ENCODE measurements at regions not wholly inside any gene's neighbourhood (a gene's known extent, or its start where the extent isn't known, plus 50 kb on each side); places are given as distances from the start of the nearest gene placed in this dataset.

DNA sequence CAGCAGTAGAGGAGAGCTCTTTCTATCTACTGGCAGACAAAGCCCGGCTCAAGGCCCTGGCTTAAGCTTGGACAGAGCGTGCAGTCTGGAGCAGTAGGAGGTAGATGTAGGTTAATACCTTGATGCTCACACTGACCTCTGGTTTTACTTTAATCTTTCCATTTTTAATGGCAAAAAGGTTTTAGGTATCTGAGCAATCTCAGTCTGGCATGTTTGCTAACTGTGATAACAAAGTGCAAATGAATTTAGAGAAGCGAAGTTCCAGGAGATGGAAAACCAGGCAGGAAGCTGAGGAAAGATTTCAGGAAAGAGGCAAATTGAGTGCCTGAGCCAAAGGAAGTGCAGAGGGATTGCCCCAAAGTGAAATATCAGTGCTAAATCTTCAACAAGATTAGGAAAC, 356.6 kb downstream of the FOXO1 start:
- Histone ChIP-seq H3K4me2 (ENCODE audit: low read length, poor library complexity, severe bottlenecking) (no peak overlapping the region), H3K18ac (ENCODE audit: low read depth in 1 of 2, low read length in 2 of 2) (no peak overlapping the region), H2AK5ac (ENCODE audit: low read length, severe bottlenecking) (no peak overlapping the region), H2BK15ac (ENCODE audit: low read depth, poor library complexity, severe bottlenecking) (no peak overlapping the region), H2AFZ (ENCODE audit: low read depth, low read length) (no peak overlapping the region), H3K9ac (ENCODE audit: low read length) (no peak overlapping the region), H3K4me1 (ENCODE audit: control insufficient read depth, insufficient read depth, low read depth, low read length) (peaks cover 2% of the 10 kb centered on the region), H3K23ac (ENCODE audit: low read length in 2 of 2) (no peak overlapping the region), H3K4ac (ENCODE audit: low read depth in 1 of 2, low read length in 2 of 2) (no peak overlapping the region), H3K36me3 (ENCODE audit: control insufficient read depth in 1 of 2, insufficient read depth in 2 of 2, low read depth in 1 of 2, low read length in 2 of 2) (no peaks in the 10 kb centered on the region), H3K9me3 (ENCODE audit: control insufficient read depth, low read length) (peaks cover 22% of the 10 kb centered on the region), H3K79me1 (replicated peaks; ENCODE audit: low read length, poor library complexity, severe bottlenecking) (no peaks in the 10 kb centered on the region), H2BK12ac (ENCODE audit: low read length in 2 of 2) (no peak overlapping the region), H3K4me3 (ENCODE audit: insufficient read depth in 1 of 2, low read depth in 1 of 2, low read length in 2 of 2) (no peak overlapping the region), H3K27me3 (ENCODE audit: control insufficient read depth in 1 of 2, insufficient read depth in 1 of 2, low read length in 2 of 2) (no peaks in the 10 kb centered on the region), H4K91ac (ENCODE audit: low read length) (no peak overlapping the region), H2BK5ac (ENCODE audit: low read depth, low read length, poor library complexity, severe bottlenecking) (no peak overlapping the region), H3K27ac (ENCODE audit: low read length, poor library complexity, severe bottlenecking) (no peak overlapping the region), H3K14ac (ENCODE audit: low read length in 2 of 2) (no peak overlapping the region), H4K8ac (ENCODE audit: low read length) (no peak overlapping the region), H2BK120ac (ENCODE audit: low read depth, low read length) (no peak overlapping the region)
- DNase-seq: no peak
- WGBS: 78% methylated on average over 3 of the region's 3 CpGs

DNA sequence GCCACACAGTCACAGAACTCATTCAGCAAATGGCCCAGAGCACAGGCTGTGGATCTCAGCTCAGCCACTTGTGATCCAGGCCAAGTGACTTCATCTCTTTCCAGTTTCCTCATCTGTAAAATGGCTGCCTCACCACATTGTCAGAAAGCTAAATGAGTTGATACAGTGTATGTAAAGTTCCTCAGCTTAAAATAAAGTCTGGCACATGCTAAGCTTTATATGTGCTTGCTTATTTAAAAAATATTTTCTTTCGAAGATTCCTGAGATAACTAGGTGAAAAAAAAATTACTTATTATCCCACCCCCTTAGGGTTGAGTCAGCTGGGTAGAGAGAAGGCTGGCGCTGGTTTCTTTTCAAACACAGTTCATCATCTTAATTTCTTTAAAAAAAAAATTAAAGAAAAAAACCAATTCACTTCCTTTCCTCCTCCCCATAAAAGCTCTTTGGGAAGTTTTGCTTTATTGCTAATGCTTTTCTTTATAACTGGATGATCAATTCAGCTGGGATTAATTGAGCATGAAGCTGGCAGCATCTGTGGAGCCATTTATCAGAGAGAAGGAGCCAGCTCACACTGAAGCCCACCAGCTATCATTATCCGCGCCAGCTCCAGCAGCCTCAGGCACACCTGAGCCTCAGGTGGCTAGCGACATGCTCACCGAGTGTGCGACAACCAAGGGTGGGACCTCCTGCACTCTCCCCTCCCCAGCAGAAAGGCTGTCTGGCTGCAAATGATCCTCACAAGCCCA, 354.9 kb downstream of the FOXO1 start:
- no peak overlapping the region for H4K8ac ChIP-seq (ENCODE audit: low read length)
- no peak overlapping the region for H2BK15ac ChIP-seq (ENCODE audit: low read depth, poor library complexity, severe bottlenecking)
- H4K91ac ChIP-seq (ENCODE audit: low read length): no peak overlapping the region
- H3K18ac ChIP-seq (ENCODE audit: low read depth in 1 of 2, low read length in 2 of 2): no peak overlapping the region
- H3K9ac ChIP-seq (ENCODE audit: low read length): no peak overlapping the region
- no peak overlapping the region for H3K4me3 ChIP-seq (ENCODE audit: insufficient read depth in 1 of 2, low read depth in 1 of 2, low read length in 2 of 2)
- no peaks in the 10 kb centered on the region for H3K36me3 ChIP-seq (ENCODE audit: control insufficient read depth in 1 of 2, insufficient read depth in 2 of 2, low read depth in 1 of 2, low read length in 2 of 2)
- H2BK12ac ChIP-seq (ENCODE audit: low read length in 2 of 2): no peak overlapping the region
- no peak overlapping the region for H3K14ac ChIP-seq (ENCODE audit: low read length in 2 of 2)
- no peak overlapping the region for H3K27ac ChIP-seq (ENCODE audit: low read length, poor library complexity, severe bottlenecking)
- no peaks in the 10 kb centered on the region for H3K79me1 ChIP-seq (replicated peaks; ENCODE audit: low read length, poor library complexity, severe bottlenecking)
- peaks cover 0 to 3% of the 10 kb centered on the region in 2 experiments for H3K27me3 ChIP-seq (ENCODE audit: control insufficient read depth in 1 of 2, insufficient read depth in 1 of 2, low read length in 2 of 2)
- H2AK5ac ChIP-seq (ENCODE audit: low read length, severe bottlenecking): no peak overlapping the region
- no peak overlapping the region for H3K23ac ChIP-seq (ENCODE audit: low read length in 2 of 2)
- DNase-seq: no peak
- WGBS: 93% methylated on average over 7 of the region's 7 CpGs
- H3K9me3 ChIP-seq (ENCODE audit: control insufficient read depth, low read length): peaks cover 11% of the 10 kb centered on the region
- peaks cover 2% of the 10 kb centered on the region for H3K4me1 ChIP-seq (ENCODE audit: control insufficient read depth, insufficient read depth, low read depth, low read length)
- H3K4me2 ChIP-seq (ENCODE audit: low read length, poor library complexity, severe bottlenecking): no peak overlapping the region
- H2BK120ac ChIP-seq (ENCODE audit: low read depth, low read length): no peak overlapping the region
- H3K4ac ChIP-seq (ENCODE audit: low read depth in 1 of 2, low read length in 2 of 2): no peak overlapping the region
- H2BK5ac ChIP-seq (ENCODE audit: low read depth, low read length, poor library complexity, severe bottlenecking): no peak overlapping the region
- H2AFZ ChIP-seq (ENCODE audit: low read depth, low read length): no peak overlapping the region

DNA sequence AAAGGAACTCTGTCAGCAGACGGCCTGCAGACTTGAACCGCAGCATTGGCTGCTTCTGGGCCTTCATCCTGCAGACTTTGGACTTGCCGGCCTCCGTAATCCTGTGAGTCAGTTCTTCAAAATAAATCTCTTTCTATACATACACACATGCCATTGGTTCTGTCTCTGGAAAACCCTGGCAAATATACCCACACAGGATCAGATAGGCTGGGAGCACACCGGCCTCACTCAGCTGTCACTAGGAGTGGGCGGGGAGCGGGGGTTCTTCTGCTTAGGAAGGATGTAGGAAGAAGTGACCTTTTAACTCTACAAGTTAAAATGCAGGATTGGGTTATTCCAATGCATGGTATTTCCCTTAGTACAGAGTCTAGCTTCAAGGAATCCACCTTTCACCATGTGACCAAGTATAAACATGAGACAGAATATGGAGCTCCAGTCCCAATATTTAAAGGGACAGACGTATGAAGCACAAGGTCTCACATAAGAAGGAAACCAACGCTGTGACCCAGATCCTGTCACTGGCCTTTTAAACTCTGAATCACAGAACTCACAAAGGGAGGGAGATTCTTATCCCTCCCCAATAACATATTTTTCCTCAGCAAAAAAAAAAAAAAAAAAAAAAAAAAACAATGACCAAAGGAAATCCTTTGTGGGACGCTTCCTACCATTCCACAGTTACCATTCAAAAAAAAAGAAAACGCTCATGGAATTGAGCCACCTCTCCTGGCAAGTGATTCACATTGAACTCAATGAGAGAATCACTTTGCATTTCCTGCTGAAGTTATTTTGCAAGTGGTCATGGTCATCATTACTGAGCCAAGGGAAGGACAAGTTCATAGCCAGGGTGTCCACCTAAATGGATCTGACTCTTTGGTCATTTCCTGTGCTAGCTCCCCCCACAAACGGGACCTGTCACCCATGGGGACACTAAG, 352.9 kb downstream of the FOXO1 start:
- no peak overlapping the region for H2AFZ ChIP-seq (ENCODE audit: low read depth, low read length)
- no peak for DNase-seq
- no peak overlapping the region for H2BK120ac ChIP-seq (ENCODE audit: low read depth, low read length)
- H3K36me3 ChIP-seq (ENCODE audit: control insufficient read depth in 1 of 2, insufficient read depth in 2 of 2, low read depth in 1 of 2, low read length in 2 of 2): no peaks in the 10 kb centered on the region
- H2BK5ac ChIP-seq (ENCODE audit: low read depth, low read length, poor library complexity, severe bottlenecking): no peak overlapping the region
- peaks cover 2% of the 10 kb centered on the region for H3K4me1 ChIP-seq (ENCODE audit: control insufficient read depth, insufficient read depth, low read depth, low read length)
- no peak overlapping the region for H2BK12ac ChIP-seq (ENCODE audit: low read length in 2 of 2)
- no peak overlapping the region for H2AK5ac ChIP-seq (ENCODE audit: low read length, severe bottlenecking)
- no peak overlapping the region for H3K4ac ChIP-seq (ENCODE audit: low read depth in 1 of 2, low read length in 2 of 2)
- H3K79me1 ChIP-seq (replicated peaks; ENCODE audit: low read length, poor library complexity, severe bottlenecking): no peaks in the 10 kb centered on the region
- H4K91ac ChIP-seq (ENCODE audit: low read length): no peak overlapping the region
- no peak overlapping the region for H3K9ac ChIP-seq (ENCODE audit: low read length)
- no peak overlapping the region for H3K27ac ChIP-seq (ENCODE audit: low read length, poor library complexity, severe bottlenecking)
- H3K18ac ChIP-seq (ENCODE audit: low read depth in 1 of 2, low read length in 2 of 2): no peak overlapping the region
- 93% methylated on average over 12 of the region's 12 CpGs for WGBS
- H3K23ac ChIP-seq (ENCODE audit: low read length in 2 of 2): no peak overlapping the region
- H4K8ac ChIP-seq (ENCODE audit: low read length): no peak overlapping the region
- H2BK15ac ChIP-seq (ENCODE audit: low read depth, poor library complexity, severe bottlenecking): no peak overlapping the region
- peaks cover 0 to 3% of the 10 kb centered on the region in 2 experiments for H3K27me3 ChIP-seq (ENCODE audit: control insufficient read depth in 1 of 2, insufficient read depth in 1 of 2, low read length in 2 of 2)
- no peak overlapping the region for H3K4me3 ChIP-seq (ENCODE audit: insufficient read depth in 1 of 2, low read depth in 1 of 2, low read length in 2 of 2)
- no peaks in the 10 kb centered on the region for H3K9me3 ChIP-seq (ENCODE audit: control insufficient read depth, low read length)
- H3K4me2 ChIP-seq (ENCODE audit: low read length, poor library complexity, severe bottlenecking): no peak overlapping the region
- no peak overlapping the region for H3K14ac ChIP-seq (ENCODE audit: low read length in 2 of 2)

DNA sequence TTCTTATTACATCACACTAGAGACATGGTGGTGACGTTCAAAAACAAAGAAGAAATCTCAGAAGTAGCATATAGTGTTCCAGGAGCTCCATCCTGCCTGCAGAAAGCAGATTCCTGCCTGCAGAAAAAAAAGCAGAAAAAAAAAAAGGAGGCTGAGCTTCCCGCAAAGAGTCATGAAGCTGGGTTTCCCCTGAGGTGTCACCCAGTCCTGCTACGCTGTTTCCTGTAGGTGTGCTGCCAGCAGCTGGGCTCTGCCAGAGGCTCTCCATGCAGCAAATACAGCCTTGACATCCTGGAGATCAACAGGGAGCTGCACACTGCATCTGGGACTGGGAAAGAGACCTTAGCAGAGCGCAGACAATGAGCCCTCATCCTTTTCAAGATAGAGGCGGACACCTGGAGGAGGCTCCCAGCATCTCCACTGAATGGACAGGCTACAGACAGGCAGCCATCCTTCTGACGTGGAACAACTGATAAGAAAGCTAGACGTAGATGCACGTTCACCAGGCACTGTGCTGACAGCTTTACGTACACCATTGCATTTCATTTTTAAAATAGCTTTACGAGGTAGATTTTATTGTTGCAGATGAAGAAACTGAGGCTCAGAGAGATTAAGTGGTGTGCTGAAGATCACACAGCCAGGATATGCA, 350.9 kb downstream of the FOXO1 start:
- no peak overlapping the region for H2BK15ac ChIP-seq (ENCODE audit: low read depth, poor library complexity, severe bottlenecking)
- H3K27ac ChIP-seq (ENCODE audit: low read length, poor library complexity, severe bottlenecking): no peak overlapping the region
- H3K9ac ChIP-seq (ENCODE audit: low read length): no peak overlapping the region
- H3K4me2 ChIP-seq (ENCODE audit: low read length, poor library complexity, severe bottlenecking): no peak overlapping the region
- no peak overlapping the region for H2BK120ac ChIP-seq (ENCODE audit: low read depth, low read length)
- no peak overlapping the region for H3K4me3 ChIP-seq (ENCODE audit: insufficient read depth in 1 of 2, low read depth in 1 of 2, low read length in 2 of 2)
- H2BK5ac ChIP-seq (ENCODE audit: low read depth, low read length, poor library complexity, severe bottlenecking): no peak overlapping the region
- WGBS: 76% methylated on average over 10 of the region's 10 CpGs
- H3K79me1 ChIP-seq (replicated peaks; ENCODE audit: low read length, poor library complexity, severe bottlenecking): no peaks in the 10 kb centered on the region
- H2AK5ac ChIP-seq (ENCODE audit: low read length, severe bottlenecking): no peak overlapping the region
- H3K14ac ChIP-seq (ENCODE audit: low read length in 2 of 2): no peak overlapping the region
- no peak overlapping the region for H4K8ac ChIP-seq (ENCODE audit: low read length)
- peaks cover 0 to 3% of the 10 kb centered on the region in 2 experiments for H3K27me3 ChIP-seq (ENCODE audit: control insufficient read depth in 1 of 2, insufficient read depth in 1 of 2, low read length in 2 of 2)
- peaks cover 2% of the 10 kb centered on the region for H3K4me1 ChIP-seq (ENCODE audit: control insufficient read depth, insufficient read depth, low read depth, low read length)
- no peak overlapping the region for H3K4ac ChIP-seq (ENCODE audit: low read depth in 1 of 2, low read length in 2 of 2)
- H3K23ac ChIP-seq (ENCODE audit: low read length in 2 of 2): no peak overlapping the region
- no peak overlapping the region for H4K91ac ChIP-seq (ENCODE audit: low read length)
- no peak overlapping the region for H2AFZ ChIP-seq (ENCODE audit: low read depth, low read length)
- no peak for DNase-seq
- no peak overlapping the region for H2BK12ac ChIP-seq (ENCODE audit: low read length in 2 of 2)
- H3K36me3 ChIP-seq (ENCODE audit: control insufficient read depth in 1 of 2, insufficient read depth in 2 of 2, low read depth in 1 of 2, low read length in 2 of 2): no peaks in the 10 kb centered on the region
- no peaks in the 10 kb centered on the region for H3K9me3 ChIP-seq (ENCODE audit: control insufficient read depth, low read length)
- H3K18ac ChIP-seq (ENCODE audit: low read depth in 1 of 2, low read length in 2 of 2): no peak overlapping the region
